ENCODE measurements at regions not wholly inside any gene's neighbourhood (a gene's known extent, or its start where the extent isn't known, plus 50 kb on each side); places are given as distances from the start of the nearest gene placed in this dataset.

DNA sequence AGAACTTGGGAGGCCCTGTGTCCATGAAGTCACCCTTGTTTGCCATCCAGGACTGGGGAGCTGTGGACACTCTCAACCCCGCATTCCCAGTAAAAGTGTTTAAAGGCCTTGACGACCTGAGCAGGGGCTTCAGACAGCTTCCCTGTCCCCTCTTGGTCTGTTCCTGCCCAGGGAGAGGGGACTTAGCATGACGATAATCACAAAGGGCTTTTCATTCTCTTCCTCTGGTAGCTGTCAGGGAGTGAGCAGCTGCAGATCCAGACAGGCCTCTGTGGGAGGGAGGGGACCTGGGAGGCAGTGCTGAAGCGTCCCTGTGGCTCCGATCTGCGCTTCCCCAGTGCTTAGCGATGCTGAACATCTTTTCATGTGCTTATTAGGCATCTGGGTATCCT is 77.8 kb upstream of the HS6ST1 start:
- TF ChIP-seq ZNF605 (CRISPR knock-in tag; IDR thresholded peaks at IDR 0.05) = no peak
- TF ChIP-seq, protein P1, sequence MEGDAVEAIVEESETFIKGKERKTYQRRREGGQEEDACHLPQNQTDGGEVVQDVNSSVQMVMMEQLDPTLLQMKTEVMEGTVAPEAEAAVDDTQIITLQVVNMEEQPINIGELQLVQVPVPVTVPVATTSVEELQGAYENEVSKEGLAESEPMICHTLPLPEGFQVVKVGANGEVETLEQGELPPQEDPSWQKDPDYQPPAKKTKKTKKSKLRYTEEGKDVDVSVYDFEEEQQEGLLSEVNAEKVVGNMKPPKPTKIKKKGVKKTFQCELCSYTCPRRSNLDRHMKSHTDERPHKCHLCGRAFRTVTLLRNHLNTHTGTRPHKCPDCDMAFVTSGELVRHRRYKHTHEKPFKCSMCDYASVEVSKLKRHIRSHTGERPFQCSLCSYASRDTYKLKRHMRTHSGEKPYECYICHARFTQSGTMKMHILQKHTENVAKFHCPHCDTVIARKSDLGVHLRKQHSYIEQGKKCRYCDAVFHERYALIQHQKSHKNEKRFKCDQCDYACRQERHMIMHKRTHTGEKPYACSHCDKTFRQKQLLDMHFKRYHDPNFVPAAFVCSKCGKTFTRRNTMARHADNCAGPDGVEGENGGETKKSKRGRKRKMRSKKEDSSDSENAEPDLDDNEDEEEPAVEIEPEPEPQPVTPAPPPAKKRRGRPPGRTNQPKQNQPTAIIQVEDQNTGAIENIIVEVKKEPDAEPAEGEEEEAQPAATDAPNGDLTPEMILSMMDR (CRISPR knock-in tag; IDR thresholded peaks at IDR 0.05) = no peak
- TF ChIP-seq, protein P2, sequence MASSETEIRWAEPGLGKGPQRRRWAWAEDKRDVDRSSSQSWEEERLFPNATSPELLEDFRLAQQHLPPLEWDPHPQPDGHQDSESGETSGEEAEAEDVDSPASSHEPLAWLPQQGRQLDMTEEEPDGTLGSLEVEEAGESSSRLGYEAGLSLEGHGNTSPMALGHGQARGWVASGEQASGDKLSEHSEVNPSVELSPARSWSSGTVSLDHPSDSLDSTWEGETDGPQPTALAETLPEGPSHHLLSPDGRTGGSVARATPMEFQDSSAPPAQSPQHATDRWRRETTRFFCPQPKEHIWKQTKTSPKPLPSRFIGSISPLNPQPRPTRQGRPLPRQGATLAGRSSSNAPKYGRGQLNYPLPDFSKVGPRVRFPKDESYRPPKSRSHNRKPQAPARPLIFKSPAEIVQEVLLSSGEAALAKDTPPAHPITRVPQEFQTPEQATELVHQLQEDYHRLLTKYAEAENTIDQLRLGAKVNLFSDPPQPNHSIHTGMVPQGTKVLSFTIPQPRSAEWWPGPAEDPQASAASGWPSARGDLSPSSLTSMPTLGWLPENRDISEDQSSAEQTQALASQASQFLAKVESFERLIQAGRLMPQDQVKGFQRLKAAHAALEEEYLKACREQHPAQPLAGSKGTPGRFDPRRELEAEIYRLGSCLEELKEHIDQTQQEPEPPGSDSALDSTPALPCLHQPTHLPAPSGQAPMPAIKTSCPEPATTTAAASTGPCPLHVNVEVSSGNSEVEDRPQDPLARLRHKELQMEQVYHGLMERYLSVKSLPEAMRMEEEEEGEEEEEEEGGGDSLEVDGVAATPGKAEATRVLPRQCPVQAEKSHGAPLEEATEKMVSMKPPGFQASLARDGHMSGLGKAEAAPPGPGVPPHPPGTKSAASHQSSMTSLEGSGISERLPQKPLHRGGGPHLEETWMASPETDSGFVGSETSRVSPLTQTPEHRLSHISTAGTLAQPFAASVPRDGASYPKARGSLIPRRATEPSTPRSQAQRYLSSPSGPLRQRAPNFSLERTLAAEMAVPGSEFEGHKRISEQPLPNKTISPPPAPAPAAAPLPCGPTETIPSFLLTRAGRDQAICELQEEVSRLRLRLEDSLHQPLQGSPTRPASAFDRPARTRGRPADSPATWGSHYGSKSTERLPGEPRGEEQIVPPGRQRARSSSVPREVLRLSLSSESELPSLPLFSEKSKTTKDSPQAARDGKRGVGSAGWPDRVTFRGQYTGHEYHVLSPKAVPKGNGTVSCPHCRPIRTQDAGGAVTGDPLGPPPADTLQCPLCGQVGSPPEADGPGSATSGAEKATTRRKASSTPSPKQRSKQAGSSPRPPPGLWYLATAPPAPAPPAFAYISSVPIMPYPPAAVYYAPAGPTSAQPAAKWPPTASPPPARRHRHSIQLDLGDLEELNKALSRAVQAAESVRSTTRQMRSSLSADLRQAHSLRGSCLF (CRISPR knock-in tag; IDR thresholded peaks at IDR 0.05; ENCODE audit: borderline replicate concordance) = no peak
- TF ChIP-seq ZNF629 (CRISPR knock-in tag; conservative IDR thresholded peaks at IDR 0.05) = no peak
- TF ChIP-seq SIX4 (CRISPR knock-in tag; IDR thresholded peaks at IDR 0.05) = no peak
- no peak for TF ChIP-seq TP53 (CRISPR knock-in tag; conservative IDR thresholded peaks at IDR 0.05)
- no peak for TF ChIP-seq ZBTB21 (CRISPR knock-in tag; IDR thresholded peaks at IDR 0.05)
- TF ChIP-seq PCBP1 (IDR thresholded peaks at IDR 0.05; ENCODE audit: borderline replicate concordance, low read depth, low read length) = no peak
- no peak for TF ChIP-seq RNF2 (conservative IDR thresholded peaks at IDR 0.05; ENCODE audit: low read depth)
